ENCODE measurements at regions not wholly inside any gene's neighbourhood (a gene's known extent, or its start where the extent isn't known, plus 50 kb on each side); places are given as distances from the start of the nearest gene placed in this dataset.

DNA sequence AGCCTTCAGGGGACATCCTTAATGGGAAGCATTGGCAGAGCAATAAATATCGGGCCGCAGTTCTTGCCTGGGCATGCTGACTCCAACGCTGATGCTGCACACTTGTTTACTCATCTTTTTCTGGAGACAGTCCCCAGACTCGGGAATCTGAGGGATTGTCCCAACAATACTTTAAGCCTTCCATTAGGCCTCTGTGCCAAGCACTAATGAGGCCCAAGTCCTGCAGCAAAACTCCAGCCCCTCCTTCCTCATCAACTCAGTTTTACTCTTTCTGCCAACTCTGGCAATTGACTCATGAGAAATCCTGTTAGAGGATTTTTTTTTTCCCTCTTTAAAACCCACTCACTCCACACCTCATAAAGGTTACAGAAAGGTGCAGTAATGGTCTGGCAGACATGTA is 233.4 kb upstream of the PELI2 start:
- H3K36me3 ChIP-seq (replicated peaks in 1 of 2; ENCODE audit: control extremely low read depth in 1 of 2, control insufficient read depth in 1 of 2, extremely low read depth in 1 of 2, insufficient read depth in 2 of 2, low read length in 1 of 2): no peaks in the 10 kb centered on the region
- H3K4me3 ChIP-seq (ENCODE audit: control extremely low read depth in 1 of 5, extremely low read depth in 1 of 5, insufficient read depth in 1 of 5, low read depth in 2 of 5, low read length in 4 of 5): no peak overlapping the region
- H3K27ac ChIP-seq (ENCODE audit: low read length in 2 of 2): no peak overlapping the region
- DNase-seq: no peak
- ChIA-PET CTCF (no interaction called here), POLR2A (no interaction called here)
- H3K9me3 ChIP-seq (ENCODE audit: control extremely low read depth in 1 of 3, control insufficient read depth in 2 of 3, insufficient read depth in 1 of 3, low read length in 2 of 3): no peaks in the 10 kb centered on the region
- H3K79me2 ChIP-seq (ENCODE audit: control insufficient read depth, insufficient read depth, low read length): no peaks in the 10 kb centered on the region
- WGBS (ENCODE audit: insufficient coverage): 98% methylated on average over 4 of the region's 4 CpGs
- Mint-ChIP-seq H3K27ac (no peak overlapping the region), H3K4me3 (no peak overlapping the region), H3K4me1 (no peaks in the 10 kb centered on the region), H3K9me3 (ENCODE audit: insufficient read depth) (no peaks in the 10 kb centered on the region), H3K27me3 (peaks cover 8% of the 10 kb centered on the region)
- H3K27me3 ChIP-seq (replicated peaks in 1 of 4; ENCODE audit: control extremely low read depth in 1 of 4, control insufficient read depth in 3 of 4, insufficient read depth in 4 of 4, low read length in 3 of 4): peaks cover 0 to 2% (median 1%) of the 10 kb centered on the region in 4 experiments
- ATAC-seq (ENCODE audit: low read depth): no peak
- no peak overlapping the region for H3K9ac ChIP-seq (ENCODE audit: low read length)
- H2AFZ ChIP-seq (ENCODE audit: insufficient read depth, low read depth, low read length, poor library complexity, severe bottlenecking): no peak overlapping the region
- TF ChIP-seq, protein P1, sequence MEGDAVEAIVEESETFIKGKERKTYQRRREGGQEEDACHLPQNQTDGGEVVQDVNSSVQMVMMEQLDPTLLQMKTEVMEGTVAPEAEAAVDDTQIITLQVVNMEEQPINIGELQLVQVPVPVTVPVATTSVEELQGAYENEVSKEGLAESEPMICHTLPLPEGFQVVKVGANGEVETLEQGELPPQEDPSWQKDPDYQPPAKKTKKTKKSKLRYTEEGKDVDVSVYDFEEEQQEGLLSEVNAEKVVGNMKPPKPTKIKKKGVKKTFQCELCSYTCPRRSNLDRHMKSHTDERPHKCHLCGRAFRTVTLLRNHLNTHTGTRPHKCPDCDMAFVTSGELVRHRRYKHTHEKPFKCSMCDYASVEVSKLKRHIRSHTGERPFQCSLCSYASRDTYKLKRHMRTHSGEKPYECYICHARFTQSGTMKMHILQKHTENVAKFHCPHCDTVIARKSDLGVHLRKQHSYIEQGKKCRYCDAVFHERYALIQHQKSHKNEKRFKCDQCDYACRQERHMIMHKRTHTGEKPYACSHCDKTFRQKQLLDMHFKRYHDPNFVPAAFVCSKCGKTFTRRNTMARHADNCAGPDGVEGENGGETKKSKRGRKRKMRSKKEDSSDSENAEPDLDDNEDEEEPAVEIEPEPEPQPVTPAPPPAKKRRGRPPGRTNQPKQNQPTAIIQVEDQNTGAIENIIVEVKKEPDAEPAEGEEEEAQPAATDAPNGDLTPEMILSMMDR (IDR thresholded peaks at IDR 0.05): no peak
- TF ChIP-seq EZH2 (IDR thresholded peaks at IDR 0.05; ENCODE audit: borderline replicate concordance, insufficient read depth, low read depth, low read length, poor library complexity, severe bottlenecking): no peak
- H3K4me1 ChIP-seq (ENCODE audit: control insufficient read depth in 2 of 2, insufficient read depth in 2 of 2, low read length in 2 of 2): no peaks in the 10 kb centered on the region
- H4K20me1 ChIP-seq (ENCODE audit: control insufficient read depth, insufficient read depth, low read length, poor library complexity, severe bottlenecking): no peaks in the 10 kb centered on the region
- intact Hi-C loops (cut with micrococcal nuclease): no loop called here
- H3K4me2 ChIP-seq (replicated peaks; ENCODE audit: low read depth, low read length, poor library complexity, severe bottlenecking): no peak overlapping the region

GRCh38 chr14:55889124-55889523 is 229.1 kb upstream of the PELI2 start:
- ChIA-PET CTCF (no interaction called here), POLR2A (no interaction called here)
- Mint-ChIP-seq H3K4me1 (no peaks in the 10 kb centered on the region), H3K9me3 (ENCODE audit: insufficient read depth) (no peaks in the 10 kb centered on the region), H3K27ac (no peak overlapping the region), H3K4me3 (no peak overlapping the region), H3K27me3 (peaks cover 8% of the 10 kb centered on the region)
- no peak overlapping the region for H3K9ac ChIP-seq (ENCODE audit: low read length)
- TF ChIP-seq, protein P1 (IDR thresholded peaks at IDR 0.05): no peak
- TF ChIP-seq EZH2 (IDR thresholded peaks at IDR 0.05; ENCODE audit: borderline replicate concordance, insufficient read depth, low read depth, low read length, poor library complexity, severe bottlenecking): no peak
- WGBS (ENCODE audit: insufficient coverage): 77% methylated on average over 4 of the region's 6 CpGs
- no peak overlapping the region for H3K27ac ChIP-seq (ENCODE audit: low read length in 2 of 2)
- no peaks in the 10 kb centered on the region for H4K20me1 ChIP-seq (ENCODE audit: control insufficient read depth, insufficient read depth, low read length, poor library complexity, severe bottlenecking)
- H3K36me3 ChIP-seq (replicated peaks in 1 of 2; ENCODE audit: control extremely low read depth in 1 of 2, control insufficient read depth in 1 of 2, extremely low read depth in 1 of 2, insufficient read depth in 2 of 2, low read length in 1 of 2): no peaks in the 10 kb centered on the region
- H3K27me3 ChIP-seq (replicated peaks in 1 of 4; ENCODE audit: control extremely low read depth in 1 of 4, control insufficient read depth in 3 of 4, insufficient read depth in 4 of 4, low read length in 3 of 4): peaks cover 0 to 3% (median 1%) of the 10 kb centered on the region in 4 experiments
- H2AFZ ChIP-seq (ENCODE audit: insufficient read depth, low read depth, low read length, poor library complexity, severe bottlenecking): no peak overlapping the region
- H3K79me2 ChIP-seq (ENCODE audit: control insufficient read depth, insufficient read depth, low read length): no peaks in the 10 kb centered on the region
- DNase-seq (no peak), ATAC-seq (ENCODE audit: low read depth) (no peak)
- no peaks in the 10 kb centered on the region for H3K9me3 ChIP-seq (ENCODE audit: control extremely low read depth in 1 of 3, control insufficient read depth in 2 of 3, insufficient read depth in 1 of 3, low read length in 2 of 3)
- H3K4me1 ChIP-seq (ENCODE audit: control insufficient read depth in 2 of 2, insufficient read depth in 2 of 2, low read length in 2 of 2): no peaks in the 10 kb centered on the region
- no peak overlapping the region for H3K4me2 ChIP-seq (replicated peaks; ENCODE audit: low read depth, low read length, poor library complexity, severe bottlenecking)
- H3K4me3 ChIP-seq (ENCODE audit: control extremely low read depth in 1 of 5, extremely low read depth in 1 of 5, insufficient read depth in 1 of 5, low read depth in 2 of 5, low read length in 4 of 5): no peak overlapping the region
- intact Hi-C loops (cut with micrococcal nuclease): no loop called here

Measured in B cell (primary cell).